ENCODE measurements at regions not wholly inside any gene's neighbourhood (a gene's known extent, or its start where the extent isn't known, plus 50 kb on each side); places are given as distances from the start of the nearest gene placed in this dataset.

DNA sequence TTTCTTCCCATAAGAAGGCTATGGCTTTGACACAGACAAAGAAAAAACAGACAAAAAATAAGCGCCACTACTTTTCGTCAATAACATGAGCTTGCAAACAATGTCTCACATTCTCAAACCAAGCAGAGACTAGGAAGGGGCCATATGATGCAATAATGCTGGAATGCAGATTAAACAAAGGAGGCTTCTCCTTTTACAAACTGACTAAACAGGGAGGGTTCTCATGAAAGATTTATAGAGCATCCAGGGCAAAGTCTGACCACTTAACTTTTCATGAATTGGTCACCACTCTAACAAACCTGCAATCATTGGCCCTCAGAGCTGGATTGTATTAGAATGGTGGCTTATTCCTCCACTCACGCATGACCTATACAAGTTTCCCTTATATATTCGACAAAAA lies 663.3 kb upstream of the CHAC2 start:
- TF ChIP-seq, protein P1, sequence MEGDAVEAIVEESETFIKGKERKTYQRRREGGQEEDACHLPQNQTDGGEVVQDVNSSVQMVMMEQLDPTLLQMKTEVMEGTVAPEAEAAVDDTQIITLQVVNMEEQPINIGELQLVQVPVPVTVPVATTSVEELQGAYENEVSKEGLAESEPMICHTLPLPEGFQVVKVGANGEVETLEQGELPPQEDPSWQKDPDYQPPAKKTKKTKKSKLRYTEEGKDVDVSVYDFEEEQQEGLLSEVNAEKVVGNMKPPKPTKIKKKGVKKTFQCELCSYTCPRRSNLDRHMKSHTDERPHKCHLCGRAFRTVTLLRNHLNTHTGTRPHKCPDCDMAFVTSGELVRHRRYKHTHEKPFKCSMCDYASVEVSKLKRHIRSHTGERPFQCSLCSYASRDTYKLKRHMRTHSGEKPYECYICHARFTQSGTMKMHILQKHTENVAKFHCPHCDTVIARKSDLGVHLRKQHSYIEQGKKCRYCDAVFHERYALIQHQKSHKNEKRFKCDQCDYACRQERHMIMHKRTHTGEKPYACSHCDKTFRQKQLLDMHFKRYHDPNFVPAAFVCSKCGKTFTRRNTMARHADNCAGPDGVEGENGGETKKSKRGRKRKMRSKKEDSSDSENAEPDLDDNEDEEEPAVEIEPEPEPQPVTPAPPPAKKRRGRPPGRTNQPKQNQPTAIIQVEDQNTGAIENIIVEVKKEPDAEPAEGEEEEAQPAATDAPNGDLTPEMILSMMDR (IDR thresholded peaks at IDR 0.05): no peak
- no peak overlapping the region for H3K27ac ChIP-seq
- DNase-seq (no peak), ATAC-seq (no peak)
- 81 to 86% methylated on average over 4 of the region's 4 CpGs for WGBS, 2 donors
- no peaks in the 10 kb centered on the region for H3K27me3 ChIP-seq
- no peak overlapping the region for H3K4me3 ChIP-seq
- no peaks in the 10 kb centered on the region for H3K36me3 ChIP-seq
- intact Hi-C loops (cut with DNase I): no loop called here
- H3K9me3 ChIP-seq: no peaks in the 10 kb centered on the region
- no peaks in the 10 kb centered on the region for H3K4me1 ChIP-seq

GRCh38 chr2:53103679-53104078 lies 663.9 kb upstream of the CHAC2 start:
- Histone ChIP-seq H3K36me3 (no peaks in the 10 kb centered on the region), H3K9me3 (no peaks in the 10 kb centered on the region), H3K4me3 (no peak overlapping the region), H3K27ac (no peak overlapping the region), H3K27me3 (no peaks in the 10 kb centered on the region), H3K4me1 (no peaks in the 10 kb centered on the region)
- DNase-seq (no peak), ATAC-seq (no peak)
- intact Hi-C loops (cut with DNase I): no loop called here
- TF ChIP-seq, protein P1 (IDR thresholded peaks at IDR 0.05): no peak

- no peak overlapping the region for H3K27ac ChIP-seq
- H3K4me3 ChIP-seq: no peak overlapping the region
- H3K9me3 ChIP-seq: no peaks in the 10 kb centered on the region
- H3K4me1 ChIP-seq: no peaks in the 10 kb centered on the region
- intact Hi-C loops (cut with DNase I): no loop called here
- WGBS, 2 donors: 84 to 86% methylated on average over 4 of the region's 4 CpGs
- no peaks in the 10 kb centered on the region for H3K27me3 ChIP-seq
- no peak for DNase-seq
- no peak for ATAC-seq
- H3K36me3 ChIP-seq: no peaks in the 10 kb centered on the region
- TF ChIP-seq, protein P1 (IDR thresholded peaks at IDR 0.05): no peak
These were observed 668.9 kb upstream of the CHAC2 start for GRCh38 chr2:53098696-53099078.

DNA sequence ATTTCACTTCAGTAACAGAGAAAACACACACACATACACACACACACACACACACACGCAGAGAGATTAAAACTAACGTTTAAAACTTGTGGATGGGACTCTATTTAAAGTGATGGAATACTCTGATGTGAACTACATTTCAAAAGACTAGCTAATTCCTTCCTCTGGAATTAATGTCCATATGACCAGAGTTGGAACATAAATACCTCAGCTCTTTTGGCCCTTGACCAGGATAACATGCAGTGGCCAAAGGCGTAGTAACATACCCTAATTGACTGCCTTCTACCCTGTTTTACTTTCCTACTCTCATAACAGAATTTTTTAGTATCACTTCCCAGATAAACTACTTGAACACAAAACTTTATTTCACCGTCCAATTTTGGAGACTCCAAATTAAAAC lies 671.3 kb upstream of the CHAC2 start:
- TF ChIP-seq, protein P1 (IDR thresholded peaks at IDR 0.05): no peak
- no peak overlapping the region for H3K27ac ChIP-seq
- intact Hi-C loops (cut with DNase I): no loop called here
- H3K36me3 ChIP-seq: no peaks in the 10 kb centered on the region
- 68 to 69% methylated on average over 4 of the region's 4 CpGs for WGBS, 2 donors
- no peak overlapping the region for H3K4me3 ChIP-seq
- no peak for DNase-seq
- H3K27me3 ChIP-seq: no peaks in the 10 kb centered on the region
- H3K4me1 ChIP-seq: no peaks in the 10 kb centered on the region
- H3K9me3 ChIP-seq: no peaks in the 10 kb centered on the region
- no peak for ATAC-seq

DNA sequence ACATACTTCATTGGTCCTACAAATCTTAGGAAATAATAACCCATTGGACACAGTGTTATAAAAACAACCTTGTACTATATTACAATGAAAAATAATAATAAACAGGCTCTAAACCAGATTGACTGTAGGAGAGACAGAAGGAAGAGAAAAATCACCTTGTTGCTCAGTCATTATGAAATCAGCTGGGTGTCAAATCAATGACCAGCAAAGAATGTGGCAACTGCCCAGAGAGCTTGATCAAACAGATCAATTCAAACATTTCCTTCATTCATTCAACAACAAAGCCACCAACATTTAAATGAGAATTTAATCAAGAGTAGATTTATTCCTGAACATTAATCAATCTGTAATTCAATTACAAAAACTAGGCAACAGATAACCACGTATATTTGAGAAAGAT lies 671.9 kb upstream of the CHAC2 start:
- WGBS, 2 donors: 77 to 87% methylated on average over 1 of the region's 1 CpG
- no peak for ATAC-seq
- H3K36me3 ChIP-seq: no peaks in the 10 kb centered on the region

More for the DNA sequence above, 671.9 kb upstream of the CHAC2 start:
- no peaks in the 10 kb centered on the region for H3K9me3 ChIP-seq
- intact Hi-C loops (cut with DNase I): no loop called here
- no peaks in the 10 kb centered on the region for H3K4me1 ChIP-seq
- no peak overlapping the region for H3K27ac ChIP-seq
- no peak overlapping the region for H3K4me3 ChIP-seq
- no peaks in the 10 kb centered on the region for H3K27me3 ChIP-seq
- TF ChIP-seq, protein P1 (IDR thresholded peaks at IDR 0.05): no peak
- no peak for DNase-seq
